Stimulated activated naive CD8-positive, alpha-beta T cell treated with anti-CD3 and anti-CD28 coated beads, Interleukin-15, Interleukin-2, amounts not matched to agents 100 ng/mL and 50 ng/mL, for 24 hours (primary cell): ENCODE measurements at regions not wholly inside any gene's neighbourhood (a gene's known extent, or its start where the extent isn't known, plus 50 kb on each side); places are given as distances from the start of the nearest gene placed in this dataset.

Experiments
- H3K27ac Mint-ChIP-seq: one replicate; pipeline ENCODE4 v1.8.0; 2021; ENCODE audit warnings: mild to moderate bottlenecking, mixed read lengths
- H3K27me3 Mint-ChIP-seq: one replicate; pipeline ENCODE4 v1.8.0; 2021; ENCODE audit warnings: mixed read lengths
- H3K36me3 Mint-ChIP-seq: one replicate; pipeline ENCODE4 v1.8.0; 2021; ENCODE audit warnings: low read depth, mixed read lengths
- H3K4me1 Mint-ChIP-seq: one replicate; pipeline ENCODE4 v1.8.0; 2021; ENCODE audit warnings: low read depth, mixed read lengths
- H3K4me3 Mint-ChIP-seq: one replicate; pipeline ENCODE4 v1.8.0; 2021; ENCODE audit warnings: mild to moderate bottlenecking, mixed read lengths
- H3K9me3 Mint-ChIP-seq: one replicate; pipeline ENCODE4 v1.8.0; 2021; ENCODE audit warnings: mixed read lengths

GRCh38 chr17:71033336-71033735 is 864.0 kb downstream of the KCNJ2 start:
- H3K4me3 Mint-ChIP-seq, result no peak overlapping the region
- H3K27me3 Mint-ChIP-seq, result no peaks in the 10 kb centered on the region
- no peaks in the 10 kb centered on the region for H3K36me3 Mint-ChIP-seq
- H3K4me1 Mint-ChIP-seq, result no peaks in the 10 kb centered on the region
- H3K9me3 Mint-ChIP-seq, result no peaks in the 10 kb centered on the region
- no peak overlapping the region for H3K27ac Mint-ChIP-seq

GRCh38 chr17:71035226-71035625 is 865.9 kb downstream of the KCNJ2 start:
- Mint-ChIP-seq H3K27ac (no peak overlapping the region), H3K9me3 (no peaks in the 10 kb centered on the region), H3K4me1 (no peaks in the 10 kb centered on the region), H3K27me3 (no peaks in the 10 kb centered on the region), H3K36me3 (no peaks in the 10 kb centered on the region), H3K4me3 (no peak overlapping the region)

- H3K9me3 Mint-ChIP-seq, result no peaks in the 10 kb centered on the region
- no peaks in the 10 kb centered on the region for H3K36me3 Mint-ChIP-seq
- H3K4me1 Mint-ChIP-seq, result no peaks in the 10 kb centered on the region
- no peaks in the 10 kb centered on the region for H3K27me3 Mint-ChIP-seq
- H3K27ac Mint-ChIP-seq, result no peak overlapping the region
- H3K4me3 Mint-ChIP-seq, result no peak overlapping the region
Measured at GRCh38 chr17:71037386-71037785, 868.1 kb downstream of the KCNJ2 start.

GRCh38 chr17:71039391-71039790 is 870.1 kb downstream of the KCNJ2 start:
- Mint-ChIP-seq H3K36me3 (no peaks in the 10 kb centered on the region), H3K27me3 (no peaks in the 10 kb centered on the region), H3K9me3 (peaks cover 3% of the 10 kb centered on the region), H3K4me3 (no peak overlapping the region), H3K4me1 (no peaks in the 10 kb centered on the region), H3K27ac (no peak overlapping the region)

- H3K4me3 Mint-ChIP-seq, result no peak overlapping the region
- H3K9me3 Mint-ChIP-seq, result peaks cover 16% of the 10 kb centered on the region
- H3K27ac Mint-ChIP-seq, result no peak overlapping the region
- no peaks in the 10 kb centered on the region for H3K4me1 Mint-ChIP-seq
- no peaks in the 10 kb centered on the region for H3K27me3 Mint-ChIP-seq
- no peaks in the 10 kb centered on the region for H3K36me3 Mint-ChIP-seq
Measured at GRCh38 chr17:71052971-71053370, 883.6 kb downstream of the KCNJ2 start.

- H3K9me3 Mint-ChIP-seq, result peaks cover 13% of the 10 kb centered on the region
- H3K4me1 Mint-ChIP-seq, result no peaks in the 10 kb centered on the region
- H3K27me3 Mint-ChIP-seq, result no peaks in the 10 kb centered on the region
- no peak overlapping the region for H3K27ac Mint-ChIP-seq
- no peak overlapping the region for H3K4me3 Mint-ChIP-seq
- no peaks in the 10 kb centered on the region for H3K36me3 Mint-ChIP-seq
Measured at GRCh38 chr17:71055128-71055527, 885.8 kb downstream of the KCNJ2 start.

GRCh38 chr17:71057448-71057847 is 888.1 kb downstream of the KCNJ2 start:
- no peaks in the 10 kb centered on the region for H3K36me3 Mint-ChIP-seq

GRCh38 chr17:71057938-71058337 is 888.6 kb downstream of the KCNJ2 start:
- Mint-ChIP-seq H3K27me3 (no peaks in the 10 kb centered on the region), H3K36me3 (no peaks in the 10 kb centered on the region), H3K27ac (no peak overlapping the region), H3K9me3 (peaks cover 15% of the 10 kb centered on the region), H3K4me3 (no peak overlapping the region), H3K4me1 (no peaks in the 10 kb centered on the region)

More at GRCh38 chr17:71057448-71057847, 888.1 kb downstream of the KCNJ2 start:
- no peaks in the 10 kb centered on the region for H3K27me3 Mint-ChIP-seq
- no peak overlapping the region for H3K27ac Mint-ChIP-seq
- no peak overlapping the region for H3K4me3 Mint-ChIP-seq
- no peaks in the 10 kb centered on the region for H3K4me1 Mint-ChIP-seq
- peaks cover 12% of the 10 kb centered on the region for H3K9me3 Mint-ChIP-seq

GRCh38 chr17:71063127-71063526 is 893.8 kb downstream of the KCNJ2 start:
- H3K27ac Mint-ChIP-seq, result no peak overlapping the region
- H3K9me3 Mint-ChIP-seq, result peaks cover 16% of the 10 kb centered on the region
- no peaks in the 10 kb centered on the region for H3K4me1 Mint-ChIP-seq
- H3K4me3 Mint-ChIP-seq, result no peak overlapping the region
- H3K27me3 Mint-ChIP-seq, result no peaks in the 10 kb centered on the region
- no peaks in the 10 kb centered on the region for H3K36me3 Mint-ChIP-seq

- H3K4me1 Mint-ChIP-seq, result no peaks in the 10 kb centered on the region
- H3K27me3 Mint-ChIP-seq, result no peaks in the 10 kb centered on the region
- no peak overlapping the region for H3K27ac Mint-ChIP-seq
- no peaks in the 10 kb centered on the region for H3K36me3 Mint-ChIP-seq
- no peak overlapping the region for H3K4me3 Mint-ChIP-seq
- H3K9me3 Mint-ChIP-seq, result peaks cover 16% of the 10 kb centered on the region
Measured at GRCh38 chr17:71063559-71063958, 894.2 kb downstream of the KCNJ2 start.

- no peak overlapping the region for H3K27ac Mint-ChIP-seq
- no peaks in the 10 kb centered on the region for H3K27me3 Mint-ChIP-seq
- no peak overlapping the region for H3K4me3 Mint-ChIP-seq
- no peaks in the 10 kb centered on the region for H3K36me3 Mint-ChIP-seq
- no peaks in the 10 kb centered on the region for H3K4me1 Mint-ChIP-seq
- peaks cover 14% of the 10 kb centered on the region for H3K9me3 Mint-ChIP-seq
Measured at GRCh38 chr17:71067669-71068407, 898.5 kb downstream of the KCNJ2 start.

GRCh38 chr17:71068408-71068750 is 899.0 kb downstream of the KCNJ2 start:
- Mint-ChIP-seq H3K27me3 (no peaks in the 10 kb centered on the region), H3K36me3 (no peaks in the 10 kb centered on the region), H3K27ac (no peak overlapping the region), H3K4me1 (no peaks in the 10 kb centered on the region), H3K9me3 (peaks cover 12% of the 10 kb centered on the region), H3K4me3 (no peak overlapping the region)

GRCh38 chr17:71071041-71071440 is 901.7 kb downstream of the KCNJ2 start:
- peaks cover 7% of the 10 kb centered on the region for H3K9me3 Mint-ChIP-seq
- no peaks in the 10 kb centered on the region for H3K27me3 Mint-ChIP-seq
- H3K27ac Mint-ChIP-seq, result no peak overlapping the region
- H3K4me1 Mint-ChIP-seq, result no peaks in the 10 kb centered on the region
- no peaks in the 10 kb centered on the region for H3K36me3 Mint-ChIP-seq
- H3K4me3 Mint-ChIP-seq, result no peak overlapping the region

- no peaks in the 10 kb centered on the region for H3K36me3 Mint-ChIP-seq
- H3K27ac Mint-ChIP-seq, result no peak overlapping the region
- no peak overlapping the region for H3K4me3 Mint-ChIP-seq
- H3K9me3 Mint-ChIP-seq, result peaks cover 7% of the 10 kb centered on the region
- H3K4me1 Mint-ChIP-seq, result no peaks in the 10 kb centered on the region
- no peaks in the 10 kb centered on the region for H3K27me3 Mint-ChIP-seq
Measured at GRCh38 chr17:71071837-71072236, 902.5 kb downstream of the KCNJ2 start.

GRCh38 chr17:71080937-71081336 is 911.6 kb downstream of the KCNJ2 start:
- Mint-ChIP-seq H3K4me1 (no peaks in the 10 kb centered on the region), H3K27me3 (no peaks in the 10 kb centered on the region), H3K36me3 (no peaks in the 10 kb centered on the region), H3K4me3 (no peak overlapping the region), H3K27ac (no peak overlapping the region), H3K9me3 (peaks cover 16% of the 10 kb centered on the region)

GRCh38 chr17:71081666-71082065 is 912.3 kb downstream of the KCNJ2 start:
- H3K9me3 Mint-ChIP-seq, result peaks cover 16% of the 10 kb centered on the region
- no peaks in the 10 kb centered on the region for H3K4me1 Mint-ChIP-seq
- H3K27ac Mint-ChIP-seq, result no peak overlapping the region
- H3K4me3 Mint-ChIP-seq, result no peak overlapping the region
- no peaks in the 10 kb centered on the region for H3K36me3 Mint-ChIP-seq
- no peaks in the 10 kb centered on the region for H3K27me3 Mint-ChIP-seq
